ENCODE measurements at regions not wholly inside any gene's neighbourhood (a gene's known extent, or its start where the extent isn't known, plus 50 kb on each side); places are given as distances from the start of the nearest gene placed in this dataset.

- DNase-seq (ENCODE audit: low read depth) = no peak
Measured at GRCh38 chr5:174376726-174377373, 331.3 kb downstream of the NSG2 start.

GRCh38 chr5:174378121-174378874 lies 332.8 kb downstream of the NSG2 start:
- no peak for DNase-seq (ENCODE audit: low read depth)

GRCh38 chr5:174380311-174380710 lies 334.8 kb downstream of the NSG2 start:
- DNase-seq (ENCODE audit: low read depth) = no peak

GRCh38 chr5:174381241-174381640 lies 335.7 kb downstream of the NSG2 start:
- no peak for DNase-seq (ENCODE audit: low read depth)

DNA sequence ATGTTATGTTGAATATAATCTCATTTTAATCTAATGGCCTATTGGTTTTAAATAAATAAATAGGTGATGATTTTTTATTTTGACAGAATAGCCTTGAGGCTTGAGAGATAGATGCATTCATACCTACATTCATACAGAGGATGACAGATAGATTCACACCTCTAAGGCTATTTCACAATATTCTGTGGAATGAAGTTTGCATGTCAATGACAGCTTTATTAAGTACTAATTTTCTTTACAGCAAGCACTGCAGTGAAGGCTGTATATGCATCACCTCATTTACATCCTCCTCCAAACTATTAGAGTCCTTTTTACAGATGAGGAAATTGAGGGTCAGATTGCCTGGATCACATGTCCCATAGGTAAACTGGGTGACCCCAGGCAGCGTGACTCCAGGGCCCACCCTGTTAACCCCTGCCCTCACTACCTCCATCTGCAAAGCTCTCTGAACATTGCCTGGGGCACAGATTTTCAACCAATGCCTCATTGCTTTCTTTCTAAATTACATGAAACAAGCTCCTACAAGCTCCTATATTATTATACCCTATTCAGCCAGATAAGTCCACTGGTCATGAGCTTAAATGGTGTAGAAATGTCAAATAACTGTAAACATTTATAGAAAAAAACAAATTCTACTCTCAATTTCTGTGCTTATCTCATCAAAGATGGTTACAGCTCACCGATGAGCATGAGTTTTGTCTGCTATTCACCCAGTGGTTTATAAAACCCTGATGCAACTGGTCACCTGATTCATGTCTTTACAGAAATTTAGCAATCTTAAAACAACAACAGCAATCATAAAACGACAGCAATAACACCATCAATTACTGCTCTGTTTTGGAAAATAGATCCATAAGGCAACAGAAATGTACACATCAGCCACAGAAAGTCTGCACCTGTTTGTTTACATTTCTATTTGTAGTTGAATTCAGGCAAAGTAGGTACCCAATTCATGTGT lies 338.0 kb downstream of the NSG2 start:
- DNase-seq (ENCODE audit: low read depth) = no peak

DNA sequence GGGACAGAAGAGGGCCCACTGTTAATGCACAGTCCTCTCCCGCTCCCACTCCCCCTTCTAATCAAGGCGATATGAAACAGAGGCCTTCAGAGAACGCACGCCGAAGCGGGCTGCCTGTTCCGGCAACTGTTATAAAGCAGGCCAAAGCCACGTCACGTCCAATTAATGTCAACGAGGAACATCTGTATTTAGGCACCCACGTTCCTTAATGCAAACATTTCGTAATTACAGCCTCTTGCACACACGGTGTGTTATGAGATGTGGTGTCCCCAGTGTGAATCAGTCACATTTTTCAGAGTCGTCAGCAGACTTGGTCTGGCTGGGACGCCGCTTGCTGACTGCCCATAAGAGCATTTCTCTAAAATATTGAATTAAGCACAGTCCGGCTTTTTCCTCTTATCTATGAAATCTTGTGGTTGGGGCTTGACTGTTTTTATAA lies 339.0 kb downstream of the NSG2 start:
- DNase-seq (ENCODE audit: low read depth) = no peak

- DNase-seq (ENCODE audit: low read depth) = peak; percentile 63
Measured at GRCh38 chr5:174386306-174386705, 338.1 kb upstream of the MSX2 start.

GRCh38 chr5:174386846-174387245 lies 337.5 kb upstream of the MSX2 start:
- no peak for DNase-seq (ENCODE audit: low read depth)

DNA sequence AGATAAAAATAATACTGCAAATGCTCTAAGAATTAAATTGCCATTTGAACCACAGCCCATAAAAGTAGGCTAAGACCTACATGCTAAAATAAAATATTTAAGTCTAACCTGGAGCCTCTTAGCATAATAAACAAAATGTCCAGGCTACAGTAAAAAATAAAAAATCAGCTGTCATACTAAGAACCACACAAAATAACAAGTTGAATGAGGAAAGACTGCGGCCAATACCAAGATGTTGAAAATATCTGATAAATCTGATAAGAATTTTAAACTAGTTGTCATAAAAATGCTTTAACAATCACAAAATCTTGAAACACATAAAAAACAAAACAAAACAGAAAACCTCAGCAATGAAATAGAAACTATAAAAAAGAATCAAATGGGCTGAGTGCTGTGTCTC lies 336.9 kb upstream of the MSX2 start:
- no peak for DNase-seq (ENCODE audit: low read depth)

GRCh38 chr5:174392892-174393291 lies 331.5 kb upstream of the MSX2 start:
- no peak for DNase-seq (ENCODE audit: low read depth)

DNA sequence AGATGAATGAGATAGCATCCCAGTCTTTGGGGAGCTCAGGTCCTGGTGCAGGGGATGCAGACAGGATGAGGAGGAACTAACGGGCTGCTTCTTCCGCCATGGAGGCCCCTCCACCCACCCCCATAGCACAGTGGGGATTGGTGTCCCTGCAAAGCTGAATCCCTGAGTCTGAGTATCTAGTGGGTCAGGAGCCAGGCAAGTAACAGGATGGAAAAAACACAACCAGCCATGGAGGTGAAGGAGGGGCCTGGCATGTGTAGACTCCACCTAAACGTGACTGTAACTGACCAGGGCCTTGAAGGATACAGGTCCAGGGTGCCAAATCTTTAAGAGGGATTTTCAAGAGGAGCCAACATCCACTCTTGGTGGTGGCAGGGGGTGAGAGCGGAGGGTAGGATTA lies 327.8 kb upstream of the MSX2 start:
- DNase-seq (ENCODE audit: low read depth) = no peak

DNA sequence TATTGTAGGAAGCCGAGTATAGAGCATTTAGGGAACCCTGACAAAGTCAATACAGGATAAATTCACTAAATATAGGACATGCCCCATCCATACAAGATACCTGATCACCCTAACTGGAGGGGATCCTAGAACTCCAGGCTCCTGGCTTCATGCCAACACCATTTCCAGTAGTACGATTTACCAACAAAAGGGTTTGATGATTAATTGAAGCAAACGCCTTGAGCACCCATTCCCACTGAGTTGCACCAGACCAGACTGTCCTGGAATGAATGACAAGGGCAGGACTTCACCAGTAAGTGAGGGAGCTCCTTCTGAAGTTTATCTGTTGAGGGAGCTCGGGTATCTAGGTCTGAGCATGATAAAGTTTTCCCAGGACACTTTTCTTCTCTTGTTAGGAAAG lies 327.2 kb upstream of the MSX2 start:
- DNase-seq (ENCODE audit: low read depth) = no peak

- DNase-seq (ENCODE audit: low read depth) = no peak
Measured at GRCh38 chr5:174398171-174398570, 326.2 kb upstream of the MSX2 start.

DNA sequence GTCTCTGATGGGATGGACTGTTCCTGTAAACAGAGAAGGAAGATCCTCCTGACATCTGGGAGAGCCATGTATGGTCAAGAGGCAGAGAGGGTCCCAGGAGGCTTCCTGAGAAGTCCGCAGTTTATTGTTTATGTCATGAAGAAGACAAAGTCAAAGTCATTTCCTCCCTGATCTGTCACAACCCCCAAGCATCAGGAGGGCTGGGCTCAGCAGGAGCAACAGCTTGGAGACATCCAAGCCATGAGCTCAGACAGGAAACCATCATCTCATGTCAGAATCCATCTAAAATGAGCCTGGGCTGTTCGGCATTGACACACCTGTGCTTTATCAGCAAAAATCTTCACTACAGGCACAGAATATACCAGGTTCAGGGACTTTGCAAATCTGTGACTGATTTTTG lies 325.0 kb upstream of the MSX2 start:
- DNase-seq (ENCODE audit: low read depth) = no peak

DNA sequence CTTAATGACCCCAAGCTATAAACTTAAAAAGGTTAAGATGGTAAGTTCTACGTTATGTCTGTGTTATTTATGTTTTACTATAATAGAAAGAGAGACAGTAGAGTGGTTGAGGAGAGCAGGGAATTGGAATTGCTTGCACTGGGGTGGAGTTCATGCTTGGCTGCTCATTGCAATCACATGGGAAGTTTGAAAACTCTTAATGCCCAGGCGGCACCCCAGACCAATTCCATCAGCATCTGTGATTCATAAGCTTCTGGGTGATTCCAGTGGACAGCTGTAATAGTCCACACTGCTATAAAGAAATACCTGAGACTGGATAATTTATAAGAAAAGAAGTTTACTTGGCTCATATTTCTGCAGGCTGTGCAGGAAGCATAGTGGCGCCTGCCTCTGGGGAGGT lies 323.9 kb upstream of the MSX2 start:
- DNase-seq (ENCODE audit: low read depth) = no peak

- no peak for DNase-seq (ENCODE audit: low read depth)
Measured at GRCh38 chr5:174401793-174402192, 322.6 kb upstream of the MSX2 start.

- DNase-seq (ENCODE audit: low read depth) = no peak
Measured at GRCh38 chr5:174402222-174402812, 322.1 kb upstream of the MSX2 start.

GRCh38 chr5:174404848-174405247 lies 319.5 kb upstream of the MSX2 start:
- DNase-seq (ENCODE audit: low read depth) = no peak

DNA sequence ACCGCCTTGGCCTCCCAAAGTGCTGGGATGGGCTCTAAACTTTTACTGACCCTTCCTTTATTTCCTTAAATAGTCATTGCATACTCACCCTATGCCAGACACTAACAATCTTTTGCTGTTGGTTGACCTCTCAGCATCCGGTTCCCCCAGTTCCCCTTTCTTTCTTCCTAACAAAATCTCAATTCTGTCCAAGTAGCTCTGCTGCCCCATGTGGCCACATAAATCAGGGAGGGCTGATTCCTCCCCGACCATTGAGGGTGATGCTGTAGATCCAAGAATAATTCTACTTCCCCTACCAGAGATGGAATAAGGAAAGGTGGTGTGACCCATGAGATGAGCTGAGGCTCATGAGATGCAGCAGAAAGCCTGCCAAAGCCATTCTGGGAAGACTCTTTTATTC lies 315.3 kb upstream of the MSX2 start:
- no peak for DNase-seq (ENCODE audit: low read depth)

DNA sequence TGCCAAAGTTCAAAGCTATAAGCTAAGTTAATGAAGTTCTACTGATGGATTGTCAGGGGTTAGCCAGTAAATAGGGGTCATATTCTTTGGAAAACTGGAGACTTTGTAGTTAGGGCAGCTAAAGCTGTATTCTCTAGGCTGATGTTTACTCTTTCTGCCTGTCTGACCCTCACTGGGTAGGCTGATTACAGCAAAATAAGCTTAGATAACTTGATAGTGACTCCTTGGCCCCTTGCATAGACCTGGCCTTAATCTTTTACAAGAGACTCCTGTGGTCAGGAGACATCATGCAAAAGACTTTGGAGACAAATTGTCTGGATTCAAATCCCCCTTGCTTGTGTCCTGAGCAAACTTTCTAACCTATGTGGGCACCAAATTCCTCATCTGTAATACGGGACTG lies 314.4 kb upstream of the MSX2 start:
- DNase-seq (ENCODE audit: low read depth) = no peak

GRCh38 chr5:174410716-174411478 lies 313.5 kb upstream of the MSX2 start:
- DNase-seq (ENCODE audit: low read depth) = no peak

DNA sequence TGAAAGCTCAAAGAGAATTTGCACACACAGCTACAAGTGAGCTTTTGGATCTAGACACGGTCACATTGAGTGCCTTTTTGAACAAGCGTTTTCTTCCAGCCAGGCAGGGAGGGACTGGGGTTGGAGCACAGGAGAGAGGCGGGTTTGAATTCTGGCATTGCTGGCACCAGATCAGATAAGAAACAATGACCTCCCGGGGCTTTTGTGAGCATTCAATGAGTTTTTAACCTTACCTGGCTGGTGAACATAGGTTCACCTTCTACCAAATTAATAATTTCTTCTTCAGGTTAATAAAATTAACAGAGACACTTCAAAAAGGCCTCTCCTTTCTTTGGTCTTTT lies 312.9 kb upstream of the MSX2 start:
- no peak for DNase-seq (ENCODE audit: low read depth)

Measured in stromal cell of bone marrow (primary cell).